ENCODE measurements at regions not wholly inside any gene's neighbourhood (a gene's known extent, or its start where the extent isn't known, plus 50 kb on each side); places are given as distances from the start of the nearest gene placed in this dataset.

DNA sequence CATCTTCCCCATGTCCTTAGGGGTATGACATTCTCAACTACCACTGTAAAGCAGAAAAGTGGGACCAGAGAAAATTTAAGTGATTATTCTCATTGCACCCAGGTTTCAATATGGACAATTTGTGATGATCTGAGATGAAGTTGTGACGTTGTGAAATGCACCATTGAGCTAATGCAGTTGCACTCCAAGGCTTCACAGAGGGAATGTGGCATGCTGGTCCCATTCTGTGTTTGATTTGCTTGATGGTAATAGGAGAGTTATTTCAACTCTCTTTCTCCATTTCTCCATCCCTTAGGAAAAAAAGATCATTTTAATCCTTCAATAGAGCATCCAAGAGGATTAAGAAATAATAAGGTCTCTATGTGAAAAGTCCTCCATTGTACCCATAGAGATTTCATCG, 136.6 kb downstream of the SLC30A10 start:
- ATAC-seq (replicated peaks) = no peak
- H3K4me3 Mint-ChIP-seq = no peak overlapping the region
- H3K4me1 Mint-ChIP-seq = no peaks in the 10 kb centered on the region
- H3K27me3 Mint-ChIP-seq = peaks cover 7% of the 10 kb centered on the region
- no peaks in the 10 kb centered on the region for H3K36me3 Mint-ChIP-seq (ENCODE audit: low read depth)
- H3K27ac Mint-ChIP-seq = no peak overlapping the region
- peaks cover 8% of the 10 kb centered on the region for H3K9me3 Mint-ChIP-seq

GRCh38 chr1:219790834-219791615, 137.3 kb downstream of the SLC30A10 start:
- peaks cover 8% of the 10 kb centered on the region for H3K9me3 Mint-ChIP-seq
- no peak overlapping the region for H3K4me3 Mint-ChIP-seq
- H3K27ac Mint-ChIP-seq = no peak overlapping the region
- no peaks in the 10 kb centered on the region for H3K36me3 Mint-ChIP-seq (ENCODE audit: low read depth)
- no peak for ATAC-seq (replicated peaks)
- H3K4me1 Mint-ChIP-seq = no peaks in the 10 kb centered on the region
- peaks cover 7% of the 10 kb centered on the region for H3K27me3 Mint-ChIP-seq

GRCh38 chr1:219788700-219789099, 139.7 kb downstream of the SLC30A10 start:
- Mint-ChIP-seq H3K27me3 (no peaks in the 10 kb centered on the region), H3K4me1 (no peaks in the 10 kb centered on the region), H3K36me3 (ENCODE audit: low read depth) (no peaks in the 10 kb centered on the region), H3K27ac (no peak overlapping the region), H3K9me3 (peaks cover 11% of the 10 kb centered on the region), H3K4me3 (no peak overlapping the region)
- no peak for ATAC-seq (replicated peaks)

DNA sequence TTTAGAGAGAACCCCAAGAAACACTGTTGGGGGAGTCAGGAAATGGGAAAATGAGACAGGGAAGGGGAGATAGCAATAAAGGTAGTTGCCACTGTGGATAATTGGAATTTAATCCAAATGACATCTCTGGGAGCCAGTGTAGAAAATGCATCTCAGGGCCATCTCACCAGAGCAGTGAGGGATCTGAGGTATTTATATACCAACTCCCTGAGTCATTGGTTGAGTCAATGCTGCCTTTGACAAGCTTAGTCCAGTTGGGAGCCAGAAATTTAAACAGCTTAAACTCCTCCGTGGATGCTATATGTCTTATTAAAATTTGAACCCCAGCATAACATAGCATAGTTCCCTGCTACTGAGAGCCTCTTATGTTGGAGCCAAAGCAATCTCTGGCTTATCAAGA, 140.3 kb downstream of the SLC30A10 start:
- Mint-ChIP-seq H3K4me3 (no peak overlapping the region), H3K36me3 (ENCODE audit: low read depth) (no peaks in the 10 kb centered on the region), H3K4me1 (no peaks in the 10 kb centered on the region), H3K27me3 (no peaks in the 10 kb centered on the region), H3K27ac (no peak overlapping the region), H3K9me3 (peaks cover 13% of the 10 kb centered on the region)
- ATAC-seq (replicated peaks) = no peak

GRCh38 chr1:219784660-219785381, 143.5 kb downstream of the SLC30A10 start:
- no peak for ATAC-seq (replicated peaks)

GRCh38 chr1:219783605-219784235, 144.6 kb downstream of the SLC30A10 start:
- no peak for ATAC-seq (replicated peaks)
- Mint-ChIP-seq H3K4me3 (no peak overlapping the region), H3K36me3 (ENCODE audit: low read depth) (no peaks in the 10 kb centered on the region), H3K27me3 (no peaks in the 10 kb centered on the region), H3K9me3 (peaks cover 14% of the 10 kb centered on the region), H3K27ac (no peak overlapping the region), H3K4me1 (no peaks in the 10 kb centered on the region)

More at GRCh38 chr1:219784660-219785381, 143.5 kb downstream of the SLC30A10 start:
- Mint-ChIP-seq H3K4me3 (no peak overlapping the region), H3K36me3 (ENCODE audit: low read depth) (no peaks in the 10 kb centered on the region), H3K27ac (no peak overlapping the region), H3K4me1 (no peaks in the 10 kb centered on the region), H3K9me3 (peaks cover 14% of the 10 kb centered on the region), H3K27me3 (no peaks in the 10 kb centered on the region)

GRCh38 chr1:219782929-219783328, 145.4 kb downstream of the SLC30A10 start:
- Mint-ChIP-seq H3K27ac (no peak overlapping the region), H3K36me3 (ENCODE audit: low read depth) (no peaks in the 10 kb centered on the region), H3K27me3 (no peaks in the 10 kb centered on the region), H3K4me3 (no peak overlapping the region), H3K4me1 (no peaks in the 10 kb centered on the region), H3K9me3 (peaks cover 14% of the 10 kb centered on the region)
- ATAC-seq (replicated peaks) = no peak

GRCh38 chr1:219782311-219782710, 146.0 kb downstream of the SLC30A10 start:
- no peaks in the 10 kb centered on the region for H3K27me3 Mint-ChIP-seq
- H3K4me1 Mint-ChIP-seq = no peaks in the 10 kb centered on the region
- H3K9me3 Mint-ChIP-seq = peaks cover 14% of the 10 kb centered on the region
- no peak overlapping the region for H3K4me3 Mint-ChIP-seq
- H3K27ac Mint-ChIP-seq = no peak overlapping the region
- no peaks in the 10 kb centered on the region for H3K36me3 Mint-ChIP-seq (ENCODE audit: low read depth)
- ATAC-seq (replicated peaks) = no peak

DNA sequence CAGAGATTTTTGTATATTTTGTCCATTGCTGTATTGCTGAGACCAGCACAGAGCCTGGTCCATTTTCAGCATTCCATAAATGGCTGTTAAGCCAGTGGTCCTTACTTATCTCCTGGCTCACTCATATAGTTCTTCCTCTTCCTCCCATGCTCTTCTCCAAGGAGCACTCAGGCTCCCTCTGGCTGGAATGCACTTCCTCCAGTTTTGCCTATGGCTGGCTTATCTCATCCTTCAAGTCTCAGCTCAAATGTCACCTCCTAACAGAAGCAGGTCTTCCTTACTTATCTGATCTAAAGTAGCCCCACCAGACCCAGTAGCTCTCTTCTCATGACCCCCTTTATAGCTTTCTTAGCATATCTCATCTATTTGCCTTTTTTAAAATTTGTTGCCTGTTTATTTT, 146.9 kb downstream of the SLC30A10 start:
- ATAC-seq (replicated peaks) = no peak
- no peak overlapping the region for H3K4me3 Mint-ChIP-seq
- H3K9me3 Mint-ChIP-seq = peaks cover 14% of the 10 kb centered on the region
- no peaks in the 10 kb centered on the region for H3K4me1 Mint-ChIP-seq
- H3K27ac Mint-ChIP-seq = no peak overlapping the region
- H3K36me3 Mint-ChIP-seq (ENCODE audit: low read depth) = no peaks in the 10 kb centered on the region
- H3K27me3 Mint-ChIP-seq = no peaks in the 10 kb centered on the region

DNA sequence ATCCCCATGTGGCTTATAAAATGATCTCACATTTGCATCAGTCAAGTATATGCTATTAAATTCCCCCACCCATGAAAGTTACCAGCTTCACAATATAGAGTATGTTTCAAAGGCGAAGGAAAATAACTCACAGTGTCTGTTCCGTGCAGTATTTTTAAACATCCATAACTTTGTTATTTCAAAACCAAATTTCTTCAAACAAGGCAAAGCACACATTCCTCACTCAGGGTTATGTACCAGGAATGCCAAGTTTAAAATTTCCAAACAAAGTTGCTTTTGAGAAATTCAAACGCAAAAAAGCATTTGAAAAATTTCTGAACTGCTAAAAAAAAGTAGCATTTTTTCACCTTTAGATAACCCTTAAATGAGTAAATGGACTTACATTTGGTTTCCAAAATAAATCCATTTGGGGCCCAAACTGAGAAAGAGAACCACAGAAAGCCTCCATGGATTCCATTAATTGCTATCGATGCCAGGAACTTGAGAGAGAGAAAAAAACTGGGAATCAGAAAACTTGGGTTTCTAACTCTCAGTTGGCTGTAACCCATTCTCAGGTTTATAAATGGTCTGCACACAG, 149.5 kb downstream of the SLC30A10 start:
- Mint-ChIP-seq H3K36me3 (ENCODE audit: low read depth) (no peaks in the 10 kb centered on the region), H3K27me3 (no peaks in the 10 kb centered on the region), H3K9me3 (peaks cover 12% of the 10 kb centered on the region), H3K4me3 (no peak overlapping the region), H3K27ac (no peak overlapping the region), H3K4me1 (no peaks in the 10 kb centered on the region)
- no peak for ATAC-seq (replicated peaks)

DNA sequence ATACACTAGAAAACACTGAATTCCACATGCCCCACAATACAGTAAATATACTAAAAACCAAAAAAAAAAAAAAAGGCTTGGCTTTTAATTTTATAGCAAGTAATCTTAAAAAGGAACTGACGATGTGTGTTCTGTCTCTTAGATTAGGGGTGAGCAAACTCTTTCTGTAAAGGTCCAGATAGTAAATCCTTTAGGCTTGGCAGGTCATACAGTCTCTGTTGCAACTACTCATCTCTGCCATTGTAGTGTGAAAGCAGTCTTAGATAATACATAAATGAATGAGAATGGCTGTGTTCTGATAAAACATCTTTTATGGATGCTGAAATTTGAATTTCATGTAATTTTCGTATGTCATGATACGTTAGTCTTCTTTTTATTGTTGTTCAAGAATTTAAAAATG, 150.2 kb downstream of the SLC30A10 start:
- Mint-ChIP-seq H3K4me3 (no peak overlapping the region), H3K36me3 (ENCODE audit: low read depth) (no peaks in the 10 kb centered on the region), H3K9me3 (peaks cover 16% of the 10 kb centered on the region), H3K27ac (no peak overlapping the region), H3K4me1 (no peaks in the 10 kb centered on the region), H3K27me3 (no peaks in the 10 kb centered on the region)
- ATAC-seq (replicated peaks) = no peak

DNA sequence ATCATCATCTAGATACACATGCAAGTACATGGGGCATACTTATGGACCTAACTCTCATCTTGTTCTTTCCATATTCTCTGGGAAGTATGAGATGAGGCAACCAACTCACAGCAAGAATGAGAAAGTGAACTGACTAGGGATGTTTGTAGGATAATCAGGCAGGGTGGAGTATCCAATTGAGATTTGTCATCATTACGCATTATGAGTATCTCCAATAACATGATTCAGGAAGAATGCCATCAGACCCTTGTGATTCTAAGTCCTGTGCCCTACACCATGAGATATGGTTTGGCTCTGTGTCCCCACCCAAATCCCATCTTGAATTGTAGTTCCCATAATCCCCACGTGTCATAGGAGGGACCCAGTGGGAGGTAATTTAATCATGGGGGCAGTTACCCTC, 154.0 kb downstream of the SLC30A10 start:
- peaks cover 12% of the 10 kb centered on the region for H3K9me3 Mint-ChIP-seq
- no peak for ATAC-seq (replicated peaks)
- H3K27me3 Mint-ChIP-seq = no peaks in the 10 kb centered on the region
- H3K4me3 Mint-ChIP-seq = no peak overlapping the region
- H3K36me3 Mint-ChIP-seq (ENCODE audit: low read depth) = no peaks in the 10 kb centered on the region
- no peak overlapping the region for H3K27ac Mint-ChIP-seq
- no peaks in the 10 kb centered on the region for H3K4me1 Mint-ChIP-seq

- H3K27ac Mint-ChIP-seq = no peak overlapping the region
- ATAC-seq (replicated peaks) = no peak
- H3K4me1 Mint-ChIP-seq = no peaks in the 10 kb centered on the region
- no peak overlapping the region for H3K4me3 Mint-ChIP-seq
- H3K27me3 Mint-ChIP-seq = no peaks in the 10 kb centered on the region
- peaks cover 16% of the 10 kb centered on the region for H3K9me3 Mint-ChIP-seq
- no peaks in the 10 kb centered on the region for H3K36me3 Mint-ChIP-seq (ENCODE audit: low read depth)
Observed at GRCh38 chr1:219773775-219774174, 154.6 kb downstream of the SLC30A10 start.

DNA sequence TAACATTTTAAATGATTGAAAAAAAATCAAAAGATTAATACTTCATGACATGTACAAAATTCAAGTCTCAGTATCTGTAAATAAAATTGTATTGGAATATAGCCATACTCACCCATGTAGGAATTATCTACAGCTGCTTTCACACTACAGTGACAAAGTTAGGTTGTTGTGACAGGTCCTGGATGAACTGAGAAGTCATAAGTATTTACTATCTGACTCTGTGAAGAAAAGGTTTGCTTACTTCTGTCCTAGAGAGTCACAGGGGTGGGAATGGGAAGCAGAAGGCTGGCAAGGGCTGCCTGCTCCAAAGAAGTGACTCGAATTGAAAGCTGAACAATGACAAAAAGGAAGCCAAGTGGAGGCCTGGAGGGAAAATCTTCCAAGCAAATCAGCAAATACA, 155.2 kb downstream of the SLC30A10 start:
- Mint-ChIP-seq H3K27ac (no peak overlapping the region), H3K9me3 (peaks cover 20% of the 10 kb centered on the region), H3K36me3 (ENCODE audit: low read depth) (no peaks in the 10 kb centered on the region), H3K27me3 (no peaks in the 10 kb centered on the region), H3K4me3 (no peak overlapping the region), H3K4me1 (no peaks in the 10 kb centered on the region)
- no peak for ATAC-seq (replicated peaks)

Data from activated T-helper 17 cell treated with anti-CD3 and anti-CD28 coated beads, Interleukin-2, amount 50 U/mL, for 72 hours (primary cell).